Lung (tissue), 11 donors: ENCODE measurements at regions not wholly inside any gene's neighbourhood (a gene's known extent, or its start where the extent isn't known, plus 50 kb on each side); places are given as distances from the start of the nearest gene placed in this dataset.

Experiments
- ATAC-seq: fragments of 200-7000 bp; cut with Tn5 transposase; one replicate; pipeline ENCODE4 v1.9.1; 2020; ENCODE audit warnings: moderate number of reproducible peaks; ENCODE audit not compliant: insufficient read depth, low FRiP score
- DNase-seq, 3 donors: peaks; one replicate each; pipeline ENCODE4 v3.0.0-alpha.2; 2013 to 2017
- H3K27ac ChIP-seq, 2 donors: one replicate each; pipeline ENCODE4 v1.5.1; 2013; ENCODE audit warnings: mild to moderate bottlenecking in 2 of 2, moderate library complexity in 2 of 2, control low read depth in 1 of 2, inconsistent platforms in 1 of 2, low read depth in 1 of 2, low read length in 1 of 2
- H3K27me3 ChIP-seq, 3 donors: one replicate each; pipeline ENCODE4 v1.5.1; 2013; ENCODE audit warnings: low read length in 2 of 3; ENCODE audit not compliant: control insufficient read depth in 3 of 3, insufficient read depth in 3 of 3
- H3K36me3 ChIP-seq, 4 donors: one replicate each; pipeline ENCODE4 v1.5.1; 2013; ENCODE audit warnings: low read length in 4 of 4, mild to moderate bottlenecking in 1 of 4, moderate library complexity in 1 of 4; ENCODE audit not compliant: control insufficient read depth in 4 of 4, insufficient read depth in 4 of 4
- H3K4me1 ChIP-seq, 5 donors: one replicate each; pipeline ENCODE4 v1.5.1; 2013; ENCODE audit warnings: low read length in 5 of 5, mild to moderate bottlenecking in 2 of 5, moderate library complexity in 1 of 5; ENCODE audit not compliant: control insufficient read depth in 5 of 5, insufficient read depth in 5 of 5
- H3K4me3 ChIP-seq: one replicate; pipeline ENCODE4 v1.5.1; 2013; ENCODE audit warnings: mild to moderate bottlenecking, control low read depth, moderate library complexity
- H3K9ac ChIP-seq, 2 donors: one replicate each; pipeline ENCODE4 v1.5.1; 2013; ENCODE audit warnings: low read length in 2 of 2, control low read depth in 1 of 2; ENCODE audit not compliant: insufficient read depth in 1 of 2
- H3K9me3 ChIP-seq, 4 donors: one replicate each; pipeline ENCODE4 v1.5.1; 2013; ENCODE audit warnings: low read length in 3 of 4, mild to moderate bottlenecking in 1 of 4, moderate library complexity in 1 of 4; ENCODE audit not compliant: control insufficient read depth in 4 of 4, insufficient read depth in 3 of 4
- CTCF ChIP-seq: IDR thresholded peaks from 2 replicates; pipeline ENCODE4 v1.5.1; 2012; ENCODE audit warnings: mild to moderate bottlenecking; ENCODE audit errors: control extremely low read depth, extremely low read depth
- WGBS, 2 donors: extraction: QIAGEN DNeasy Blood & Tissue Kit; methylation state at CpG; one replicate each; pipeline ENCODE4 v1.1.7; 2013; 5-methylcytosine and 5-hydroxymethylcytosine counted together
- donor health status: control.
- donor health status: control.
- donor health status: Bipolar disorder and iron deficiency.
- donor health status: healthy.
- donor health status: DM: yes; HTN: yes; CAD: no.

GRCh38 chr13:44819245-44819644 lies 170.0 kb downstream of the NUFIP1 start:
- Histone ChIP-seq H3K36me3 (no peaks in the 10 kb centered on the region), H3K4me3 (no peak overlapping the region), H3K9ac (no peak overlapping the region), H3K27ac (no peak overlapping the region), H3K4me1 (peaks cover 0 to 11% (median 6%) of the 10 kb centered on the region in 5 donors), H3K9me3 (no peaks in the 10 kb centered on the region), H3K27me3 (no peaks in the 10 kb centered on the region)
- DNase-seq (peak in 1 of 3 donors; percentile 24), ATAC-seq (no peak)
- WGBS, 2 donors = 81% methylated on average over 3 of the region's 3 CpGs
- no peak for TF ChIP-seq CTCF

- peaks cover 0 to 11% (median 6%) of the 10 kb centered on the region in 5 donors for H3K4me1 ChIP-seq
- no peak overlapping the region for H3K4me3 ChIP-seq
- H3K9me3 ChIP-seq = no peaks in the 10 kb centered on the region
- H3K36me3 ChIP-seq = no peaks in the 10 kb centered on the region
- no peak for TF ChIP-seq CTCF
- ATAC-seq (no peak), DNase-seq (peak in 1 of 3 donors; percentile 33)
- WGBS, 2 donors = 62 to 65% methylated on average over 6 of the region's 6 CpGs
- H3K27ac ChIP-seq = no peak overlapping the region
- no peaks in the 10 kb centered on the region for H3K27me3 ChIP-seq
- H3K9ac ChIP-seq = no peak overlapping the region
Measured at GRCh38 chr13:44818428-44818827, 170.8 kb downstream of the NUFIP1 start.

GRCh38 chr13:44818016-44818415 lies 171.3 kb downstream of the NUFIP1 start:
- Histone ChIP-seq H3K9me3 (no peaks in the 10 kb centered on the region), H3K27me3 (no peaks in the 10 kb centered on the region), H3K4me3 (no peak overlapping the region), H3K9ac (no peak overlapping the region), H3K36me3 (no peaks in the 10 kb centered on the region), H3K27ac (no peak overlapping the region), H3K4me1 (peaks cover 0 to 11% (median 6%) of the 10 kb centered on the region in 5 donors)
- WGBS, 2 donors = 69 to 91% methylated on average over 5 of the region's 5 CpGs
- no peak for DNase-seq
- ATAC-seq = no peak
- TF ChIP-seq CTCF = no peak

GRCh38 chr13:44817131-44817671 lies 172.1 kb downstream of the NUFIP1 start:
- no peak for TF ChIP-seq CTCF
- Histone ChIP-seq H3K4me1 (peaks cover 0 to 11% (median 6%) of the 10 kb centered on the region in 5 donors), H3K36me3 (no peaks in the 10 kb centered on the region), H3K9ac (no peak overlapping the region), H3K9me3 (no peaks in the 10 kb centered on the region), H3K27ac (no peak overlapping the region), H3K4me3 (no peak overlapping the region), H3K27me3 (no peaks in the 10 kb centered on the region)
- WGBS, 2 donors = 65 to 68% methylated on average over 5 of the region's 5 CpGs
- no peak for DNase-seq
- ATAC-seq = no peak
